HG03066 (cell line): ENCODE measurements at regions not wholly inside any gene's neighbourhood (a gene's known extent, or its start where the extent isn't known, plus 50 kb on each side); places are given as distances from the start of the nearest gene placed in this dataset.
A peak's percentile ranks its signal among the peaks of the same experiment; 100 is the strongest.

Experiments used
- ATAC-seq: cut with Tn5 transposase; IDR thresholded peaks from one replicate; pipeline ENCODE4 v1.9.1; 2021; ENCODE audit warnings: low read depth; ENCODE audit not compliant: unreplicated experiment

DNA sequence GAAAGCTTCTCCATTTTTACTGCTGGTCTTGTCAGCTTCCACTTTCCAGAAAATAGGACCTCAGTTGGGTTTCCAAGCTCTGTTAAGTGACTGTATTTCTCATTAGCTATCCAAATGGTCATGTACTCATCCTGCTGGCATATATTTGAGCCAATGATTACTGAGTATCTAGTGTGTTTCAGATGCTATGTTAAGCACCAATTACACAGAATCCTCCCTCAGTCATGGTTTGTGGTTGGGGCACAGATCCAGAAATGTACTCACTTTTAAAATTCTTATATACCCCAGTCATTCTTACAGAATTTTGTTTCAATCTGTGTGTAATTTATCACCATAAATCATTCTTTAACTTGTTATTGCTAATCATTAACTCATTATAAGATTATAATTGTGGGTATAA lies 362.3 kb upstream of the MTPN start:
- no peak for ATAC-seq

- no peak for ATAC-seq
Observed at GRCh38 chr7:136336932-136337331, 359.8 kb upstream of the MTPN start.

DNA sequence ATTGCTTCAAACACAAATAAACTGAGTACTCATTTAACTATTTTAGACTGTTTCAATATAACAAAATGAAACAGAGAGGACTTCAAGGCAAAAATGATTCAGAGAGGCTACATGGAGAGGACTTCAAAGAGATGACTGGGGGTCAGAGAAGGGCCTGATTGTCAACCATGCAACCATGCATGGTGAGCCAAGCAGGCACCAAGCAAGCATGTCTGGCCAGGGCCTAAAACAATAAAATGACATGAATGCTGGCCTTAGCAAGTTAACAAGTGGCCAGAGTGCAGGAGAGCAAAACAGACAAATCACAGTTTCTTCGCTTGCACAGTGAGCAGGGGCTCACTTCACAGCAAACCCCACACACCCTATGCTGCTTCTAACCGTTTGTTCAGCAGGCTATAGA lies 356.5 kb upstream of the MTPN start:
- ATAC-seq, result no peak

- no peak for ATAC-seq
Observed at GRCh38 chr7:136326045-136326609, 349.0 kb upstream of the MTPN start.

GRCh38 chr7:136325578-136325977 lies 348.4 kb upstream of the MTPN start:
- ATAC-seq, result no peak

DNA sequence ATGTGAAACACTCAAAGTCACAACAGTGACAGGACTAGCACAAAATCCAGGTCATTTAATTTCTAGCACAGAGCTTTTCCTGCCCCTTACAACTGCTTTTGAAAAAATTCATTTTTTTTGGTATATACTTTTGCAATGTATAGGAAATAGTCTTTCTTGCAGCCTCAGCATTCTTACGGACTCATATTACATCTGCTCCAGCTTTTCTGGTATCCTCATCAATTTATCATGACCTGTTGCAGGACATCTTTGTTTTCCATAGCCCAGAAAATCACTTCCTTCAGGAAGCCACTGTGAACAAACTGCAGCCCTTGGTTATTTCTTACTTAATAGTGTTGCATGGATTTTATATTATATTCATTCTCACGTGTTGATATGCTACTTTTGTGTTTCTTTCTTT lies 347.9 kb upstream of the MTPN start:
- ATAC-seq, result no peak

DNA sequence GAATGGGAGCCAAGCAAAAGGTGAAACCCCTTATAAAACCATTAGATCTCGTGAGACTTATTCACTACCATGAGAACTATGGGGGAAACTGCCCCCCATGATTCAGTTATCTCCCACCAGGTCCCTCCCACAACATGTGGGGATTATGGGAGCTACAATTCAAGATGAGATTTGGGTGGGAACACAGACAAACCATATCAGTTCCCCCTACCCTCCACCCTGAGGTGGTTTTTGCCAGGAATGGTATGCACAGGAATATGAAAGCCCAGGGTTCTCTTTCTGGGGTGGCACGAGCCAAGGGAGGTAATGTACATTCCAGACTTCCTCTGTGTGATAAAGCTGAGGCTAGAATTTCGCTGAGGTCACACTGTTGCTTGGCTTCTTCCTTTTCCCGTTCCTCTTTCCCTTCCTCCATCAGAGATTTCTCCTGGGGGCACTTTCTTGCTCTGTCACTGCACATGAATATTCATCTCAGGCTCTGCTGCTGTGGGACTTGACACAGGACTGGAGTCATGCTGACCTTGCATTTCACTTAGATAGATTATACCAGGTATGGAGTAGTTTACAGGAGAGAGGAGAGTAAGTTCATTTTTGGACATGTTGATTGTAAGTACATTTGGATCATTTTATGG lies 347.0 kb upstream of the MTPN start:
- no peak for ATAC-seq

- peak; percentile 86 for ATAC-seq
Observed at GRCh38 chr7:136312592-136312991, 335.4 kb upstream of the MTPN start.

DNA sequence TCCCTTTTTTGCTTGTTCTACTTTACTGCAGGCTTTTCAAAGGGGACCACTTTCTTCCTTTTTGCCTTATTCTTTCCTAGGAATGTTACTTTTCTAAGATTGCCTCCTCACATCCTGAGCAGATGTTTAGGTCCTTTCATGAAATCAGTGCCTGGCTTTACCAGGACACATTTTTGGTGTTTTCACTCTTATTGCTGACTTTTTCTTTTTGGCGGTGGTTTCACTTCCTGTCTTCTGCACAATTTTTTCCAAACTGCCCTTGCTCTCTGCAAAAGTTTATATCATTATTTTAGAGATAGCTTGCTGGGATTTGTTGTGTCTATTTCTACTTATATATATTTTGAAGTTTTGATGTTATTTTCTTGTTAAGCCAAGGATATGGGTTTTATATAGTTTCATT lies 332.2 kb upstream of the MTPN start:
- ATAC-seq, result no peak

DNA sequence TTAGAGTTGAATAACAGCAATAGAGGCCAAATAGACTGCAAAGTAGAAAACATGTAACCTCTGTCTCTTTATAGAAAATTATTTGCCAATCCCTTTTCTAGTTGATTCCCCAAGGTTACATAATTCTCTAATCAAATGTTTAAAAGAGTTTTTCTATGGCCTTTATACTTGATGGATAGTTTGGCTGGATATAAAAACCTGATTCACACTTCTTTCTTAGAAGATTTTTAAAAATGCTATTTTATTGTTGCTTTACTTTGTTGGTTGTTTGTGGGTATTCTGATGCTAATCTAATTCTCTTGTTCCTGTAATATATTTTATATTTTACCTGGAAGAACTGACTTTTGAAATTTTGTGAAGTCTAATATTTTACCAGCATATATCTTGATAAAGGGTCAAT lies 331.1 kb upstream of the MTPN start:
- ATAC-seq, result no peak

- no peak for ATAC-seq
Observed at GRCh38 chr7:136303162-136303561, 326.0 kb upstream of the MTPN start.

DNA sequence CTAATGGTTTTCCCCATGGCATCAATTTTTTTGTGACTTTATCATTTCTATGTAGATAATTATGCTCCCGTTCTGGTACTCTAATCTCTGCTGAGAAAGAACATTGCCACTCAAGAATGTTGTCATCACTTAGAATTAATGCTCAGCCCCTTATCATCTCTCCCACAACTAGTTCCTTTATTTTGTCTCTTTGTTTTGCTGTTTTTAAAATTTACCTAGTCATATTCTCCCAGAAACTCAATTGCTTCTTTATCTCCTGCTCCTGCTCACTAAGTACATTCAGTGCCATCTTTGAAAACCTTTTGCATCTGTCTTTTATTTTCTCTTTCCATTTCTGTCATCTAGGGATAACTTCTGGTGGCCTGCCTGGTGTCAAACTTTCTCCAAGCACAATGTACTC lies 324.9 kb upstream of the MTPN start:
- no peak for ATAC-seq

GRCh38 chr7:136294977-136295376 lies 317.8 kb upstream of the MTPN start:
- no peak for ATAC-seq

- ATAC-seq, result no peak
Observed at GRCh38 chr7:136293841-136294391, 316.8 kb upstream of the MTPN start.

DNA sequence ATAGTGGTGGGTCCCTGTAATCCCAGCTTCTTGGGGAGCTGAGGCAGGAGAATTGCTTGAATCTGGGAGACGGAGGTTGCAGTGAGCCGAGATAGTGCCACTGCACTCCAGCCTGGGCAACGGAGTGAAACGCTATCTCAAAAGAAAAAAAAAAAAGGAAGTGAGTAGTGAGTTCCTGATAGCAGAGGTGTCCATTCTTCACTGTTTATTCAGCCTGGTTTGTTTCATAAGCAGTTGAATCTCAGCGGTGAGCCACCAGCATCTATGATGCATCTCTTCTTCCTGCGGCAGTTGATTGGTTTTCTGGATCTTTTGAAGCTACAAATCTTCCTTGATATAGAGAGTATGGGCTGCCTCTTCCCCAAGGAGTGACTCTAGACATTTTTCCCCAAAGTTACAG lies 316.1 kb upstream of the MTPN start:
- peak; percentile 92 for ATAC-seq

- no peak for ATAC-seq
Observed at GRCh38 chr7:136292365-136292764, 315.2 kb upstream of the MTPN start.

DNA sequence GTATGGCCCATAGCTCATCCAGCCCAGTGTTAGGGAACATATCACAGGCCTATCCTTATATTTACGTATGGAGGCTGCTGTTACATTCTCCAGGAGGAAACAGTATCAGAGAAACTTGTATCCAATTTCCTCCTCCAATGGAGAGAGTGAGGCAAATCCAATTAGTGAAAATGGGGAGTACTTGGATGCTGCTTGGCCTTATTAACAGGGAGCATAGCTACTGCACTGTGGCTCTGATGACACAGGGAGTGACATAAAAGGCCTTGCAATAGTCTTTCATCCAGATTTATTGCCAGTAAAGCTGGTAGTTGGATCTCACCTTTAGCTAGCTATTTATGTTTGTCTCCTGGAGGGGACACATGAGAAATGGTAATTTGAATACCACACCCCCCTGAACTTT lies 313.2 kb upstream of the MTPN start:
- ATAC-seq, result no peak

DNA sequence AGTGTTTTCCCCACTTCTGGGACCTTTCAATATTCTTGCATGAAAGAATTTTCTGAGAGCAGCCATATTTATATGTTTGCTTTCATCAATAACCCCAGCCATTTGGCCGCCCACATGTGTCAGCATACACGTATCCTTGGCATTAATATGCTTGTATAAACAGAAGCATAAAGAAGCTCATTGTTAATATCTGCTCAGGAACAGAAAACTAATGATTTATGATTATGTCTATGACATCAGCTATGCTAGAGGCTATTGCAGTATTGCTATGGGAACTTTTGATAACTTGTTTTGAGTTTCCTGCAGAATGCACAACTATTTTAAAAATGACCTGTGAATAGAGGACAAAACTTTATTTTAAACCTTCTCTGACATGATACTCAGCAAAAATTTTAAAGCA lies 300.9 kb upstream of the MTPN start:
- ATAC-seq, result no peak

DNA sequence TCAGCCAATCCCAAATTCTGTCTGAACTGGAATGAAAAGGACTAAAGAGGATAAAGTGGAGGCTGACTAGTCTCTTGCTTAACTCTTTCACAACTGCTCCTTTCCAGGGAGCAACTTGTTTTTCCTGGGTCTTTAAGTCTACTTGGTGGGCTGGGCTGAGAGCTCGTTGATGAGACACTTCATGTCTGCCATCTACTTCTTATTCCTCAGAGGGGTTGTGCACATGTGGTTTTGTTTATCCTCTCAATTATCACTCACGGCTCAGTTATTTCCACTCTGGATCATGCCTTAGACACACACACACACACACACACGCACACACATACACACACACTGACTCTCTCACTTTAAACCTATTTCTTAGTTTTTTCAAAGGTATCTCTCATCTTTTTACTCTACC lies 298.6 kb upstream of the MTPN start:
- ATAC-seq, result no peak

DNA sequence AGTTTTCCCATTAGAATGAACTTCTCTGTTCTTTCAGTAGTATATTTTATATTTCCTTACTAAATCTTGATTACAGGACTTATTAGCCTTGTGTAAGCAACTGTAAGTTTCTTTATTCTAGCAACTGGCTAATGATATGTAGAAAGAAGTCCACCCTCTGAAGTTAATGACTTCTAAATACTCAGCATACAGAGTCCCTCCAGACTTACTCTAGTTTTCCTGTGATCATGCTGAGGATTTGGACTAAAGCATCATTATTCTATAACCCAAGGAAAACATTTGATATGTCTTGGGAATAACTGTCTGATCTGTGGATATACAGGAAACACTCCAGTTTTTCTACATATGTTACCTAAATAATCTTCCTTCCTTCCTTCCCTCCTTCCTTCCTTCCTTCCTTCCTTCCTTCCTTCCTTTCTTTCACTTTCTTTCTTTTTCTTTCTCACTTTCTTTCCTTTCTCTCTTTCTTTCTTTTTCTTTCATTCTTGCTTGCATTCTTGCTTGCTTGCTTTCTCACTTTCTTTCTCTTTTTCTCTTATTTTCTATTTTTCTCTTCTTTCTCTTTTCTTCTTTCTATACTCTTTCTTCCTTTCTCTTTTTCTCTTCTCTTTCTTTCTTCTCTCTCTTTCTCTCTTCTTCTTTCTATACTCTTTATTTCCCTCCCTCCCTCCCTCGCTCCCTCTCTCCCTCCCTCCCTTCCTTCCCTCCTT lies 297.6 kb upstream of the MTPN start:
- ATAC-seq, result no peak

- no peak for ATAC-seq
Observed at GRCh38 chr7:136272934-136273333, 295.8 kb upstream of the MTPN start.

GRCh38 chr7:136267822-136268221 lies 290.7 kb upstream of the MTPN start:
- no peak for ATAC-seq
